ENCODE measurements at regions not wholly inside any gene's neighbourhood (a gene's known extent, or its start where the extent isn't known, plus 50 kb on each side); places are given as distances from the start of the nearest gene placed in this dataset.

DNA sequence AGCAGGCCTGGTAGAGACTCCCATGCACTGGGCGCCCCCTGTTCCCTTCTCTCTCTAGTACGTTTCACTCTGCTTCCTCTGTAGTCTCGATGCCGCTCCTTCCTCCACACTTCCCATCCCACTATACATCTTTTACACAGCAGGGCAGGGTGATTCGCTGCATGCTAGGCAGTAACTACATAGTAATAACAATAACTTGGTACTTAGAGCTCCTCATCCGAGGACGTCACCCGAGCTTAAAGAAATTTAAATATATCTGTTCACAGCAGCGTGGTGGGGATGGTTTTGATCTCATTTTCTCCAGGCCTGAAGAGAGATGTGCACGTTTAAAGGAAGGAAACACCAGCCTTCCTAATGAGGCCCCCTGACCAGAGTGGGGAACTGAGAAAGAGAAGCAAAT lies 276.9 kb downstream of the SKAP2 start:
- TF ChIP-seq, protein P1, sequence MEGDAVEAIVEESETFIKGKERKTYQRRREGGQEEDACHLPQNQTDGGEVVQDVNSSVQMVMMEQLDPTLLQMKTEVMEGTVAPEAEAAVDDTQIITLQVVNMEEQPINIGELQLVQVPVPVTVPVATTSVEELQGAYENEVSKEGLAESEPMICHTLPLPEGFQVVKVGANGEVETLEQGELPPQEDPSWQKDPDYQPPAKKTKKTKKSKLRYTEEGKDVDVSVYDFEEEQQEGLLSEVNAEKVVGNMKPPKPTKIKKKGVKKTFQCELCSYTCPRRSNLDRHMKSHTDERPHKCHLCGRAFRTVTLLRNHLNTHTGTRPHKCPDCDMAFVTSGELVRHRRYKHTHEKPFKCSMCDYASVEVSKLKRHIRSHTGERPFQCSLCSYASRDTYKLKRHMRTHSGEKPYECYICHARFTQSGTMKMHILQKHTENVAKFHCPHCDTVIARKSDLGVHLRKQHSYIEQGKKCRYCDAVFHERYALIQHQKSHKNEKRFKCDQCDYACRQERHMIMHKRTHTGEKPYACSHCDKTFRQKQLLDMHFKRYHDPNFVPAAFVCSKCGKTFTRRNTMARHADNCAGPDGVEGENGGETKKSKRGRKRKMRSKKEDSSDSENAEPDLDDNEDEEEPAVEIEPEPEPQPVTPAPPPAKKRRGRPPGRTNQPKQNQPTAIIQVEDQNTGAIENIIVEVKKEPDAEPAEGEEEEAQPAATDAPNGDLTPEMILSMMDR (conservative IDR thresholded peaks at IDR 0.05 in 1 of 2, IDR thresholded peaks at IDR 0.05 in 1 of 2; ENCODE audit: low read depth in 1 of 2, low read length in 2 of 2), result no peak
- no peak for TF ChIP-seq EZH2 (IDR thresholded peaks at IDR 0.05; ENCODE audit: low read length, missing control alignments)
